Endometrium (tissue), 2 donors: ENCODE measurements at regions not wholly inside any gene's neighbourhood (a gene's known extent, or its start where the extent isn't known, plus 50 kb on each side); places are given as distances from the start of the nearest gene placed in this dataset.

ENCODE experiments used
- FAIRE-seq: peaks from 2 replicates; lab custom pipeline; 2012; peaks lifted over from hg19 to GRCh38; lab: Jason Lieb, UNC
- donor health status: control.
- donor health status: control.

DNA sequence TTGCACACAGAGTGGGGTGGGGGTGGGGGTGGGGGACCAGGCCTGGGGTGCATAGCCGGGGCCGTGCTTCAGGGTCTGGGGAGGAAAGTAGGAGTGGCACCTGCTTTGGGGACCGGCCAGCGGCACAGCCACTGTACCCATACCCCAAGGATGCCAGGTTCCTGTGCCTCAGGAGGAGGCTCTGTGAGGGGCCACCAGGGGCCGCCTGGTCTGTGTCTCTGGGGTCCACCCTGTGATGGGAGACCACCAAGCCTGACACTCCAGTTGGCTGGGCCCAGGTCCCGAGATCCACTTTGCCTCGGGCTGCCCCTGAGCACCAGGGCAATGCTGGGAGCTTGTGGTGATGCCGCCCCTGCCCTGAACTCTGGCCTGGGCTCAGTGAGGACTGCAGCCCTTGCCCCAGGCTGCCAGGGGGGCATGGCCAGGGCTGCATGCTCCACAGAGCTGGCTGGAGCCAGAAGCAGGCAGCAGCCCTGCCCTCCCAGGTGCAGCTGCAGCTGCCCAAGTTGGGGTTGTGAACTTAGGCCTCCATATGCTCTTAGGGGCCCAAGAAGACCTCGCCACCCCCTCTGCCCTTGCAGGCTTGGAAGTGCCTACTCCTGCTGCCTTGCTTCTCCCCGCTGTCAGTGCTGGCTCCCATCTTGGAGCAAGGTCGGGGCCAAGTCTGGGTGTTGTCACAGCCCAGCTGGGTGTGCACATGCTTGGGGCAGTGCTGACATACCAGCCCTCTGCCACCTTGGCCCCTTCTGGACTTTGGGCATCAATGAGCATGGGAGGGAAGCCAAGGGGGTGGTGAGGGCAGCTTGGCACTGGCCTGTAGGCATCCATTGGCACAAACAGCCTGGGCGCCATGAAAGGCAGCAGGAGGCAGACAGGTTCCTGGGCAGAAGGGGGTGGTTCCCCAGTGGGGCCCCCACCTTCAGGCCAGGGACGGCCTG is 123.3 kb upstream of the THY1 start:
- FAIRE-seq = no peak

DNA sequence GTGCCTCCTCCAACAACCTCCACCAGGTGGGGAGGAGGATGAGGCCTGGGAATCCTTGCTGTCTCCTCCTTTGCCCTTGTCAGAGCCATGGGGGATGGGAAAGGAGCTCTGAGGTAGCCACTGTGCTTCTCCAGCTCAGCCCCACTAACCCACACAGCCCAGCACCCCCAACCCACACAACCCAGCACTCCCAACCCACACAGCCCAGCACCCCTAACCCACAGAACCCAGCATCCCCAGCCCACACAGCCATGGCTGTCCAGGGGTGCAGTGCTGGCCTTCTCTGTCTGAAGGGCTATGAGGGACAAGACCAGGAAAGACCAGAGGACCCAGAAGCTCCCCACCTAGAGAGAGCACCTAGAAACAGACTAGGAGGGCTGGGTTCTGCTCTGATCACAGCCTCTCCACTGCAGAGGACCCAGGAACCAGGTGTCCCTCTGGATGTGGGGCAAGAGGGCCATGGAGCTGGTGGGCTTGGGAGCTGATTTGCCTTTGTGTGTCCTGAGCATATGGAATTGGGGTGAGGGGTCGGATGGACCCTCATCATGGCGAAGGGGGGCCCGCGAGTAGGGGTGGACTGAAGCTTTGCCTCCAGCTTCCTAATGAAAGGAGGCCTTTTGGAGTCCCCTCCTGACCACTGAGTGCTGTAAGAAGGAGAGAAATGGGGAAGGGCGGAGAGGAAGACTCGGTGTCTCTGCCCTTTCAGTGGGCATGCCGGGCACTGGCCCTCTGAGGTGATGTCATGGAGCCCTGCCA is 117.6 kb upstream of the THY1 start:
- no peak for FAIRE-seq

DNA sequence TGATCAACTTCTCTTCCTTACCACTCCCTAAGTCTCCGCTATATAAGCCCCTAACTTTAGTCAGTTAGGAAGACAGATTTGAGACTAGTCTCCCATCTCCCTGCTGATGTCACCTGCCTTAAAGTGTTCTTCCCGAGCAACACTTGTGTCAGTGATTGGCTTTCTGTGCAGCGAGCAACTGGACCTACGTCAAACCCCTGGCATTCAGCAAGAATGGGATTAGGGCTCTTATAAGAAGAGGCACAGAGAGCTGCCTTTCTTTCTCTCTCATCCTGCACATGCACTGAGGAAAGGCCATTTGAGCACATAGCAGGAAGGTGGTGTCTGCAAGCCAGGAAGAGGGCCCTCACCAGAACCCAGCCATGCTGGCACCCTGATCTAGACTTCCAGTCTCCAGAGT is 116.6 kb upstream of the THY1 start:
- FAIRE-seq = no peak

DNA sequence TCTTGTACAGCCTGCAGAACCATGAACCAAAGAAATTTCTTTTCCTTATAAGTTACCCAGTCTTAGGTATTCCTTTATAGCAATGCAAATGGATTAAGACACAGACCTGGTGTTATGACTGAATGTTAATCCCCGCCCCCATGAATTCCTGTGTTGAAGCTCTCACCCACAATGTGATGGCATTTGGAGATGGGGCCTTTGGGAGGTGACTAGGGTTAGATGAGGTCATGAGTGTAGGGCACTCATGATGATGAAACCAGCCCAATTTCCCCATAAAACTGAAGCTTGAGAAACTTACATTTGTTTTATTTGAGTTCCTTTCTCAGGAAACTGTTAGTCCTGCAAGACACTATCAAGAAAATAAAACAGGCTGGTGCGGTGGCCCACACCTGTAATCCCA is 115.8 kb upstream of the THY1 start:
- FAIRE-seq = no peak

GRCh38 chr11:119537306-119538253 is 114.6 kb upstream of the THY1 start:
- FAIRE-seq = no peak

DNA sequence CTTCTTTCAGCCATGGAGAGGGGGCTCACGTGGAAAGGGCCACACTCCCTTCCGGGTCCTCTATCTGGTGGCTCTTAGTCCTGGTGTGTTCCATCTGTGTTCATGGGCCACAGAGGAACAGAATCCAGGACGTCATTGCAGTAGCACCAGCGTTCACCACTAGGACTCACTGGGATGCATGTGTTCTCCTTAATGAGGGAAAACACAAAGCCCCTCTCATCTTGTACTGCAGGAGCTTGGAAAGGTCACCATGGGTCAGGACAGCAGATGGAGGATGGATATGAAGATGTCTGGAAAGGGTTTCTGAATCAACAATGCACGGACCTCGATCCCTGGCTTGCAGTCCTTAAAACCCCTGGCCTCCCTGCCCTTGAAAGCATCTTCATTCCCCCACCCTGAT is 113.8 kb upstream of the THY1 start:
- FAIRE-seq = no peak

DNA sequence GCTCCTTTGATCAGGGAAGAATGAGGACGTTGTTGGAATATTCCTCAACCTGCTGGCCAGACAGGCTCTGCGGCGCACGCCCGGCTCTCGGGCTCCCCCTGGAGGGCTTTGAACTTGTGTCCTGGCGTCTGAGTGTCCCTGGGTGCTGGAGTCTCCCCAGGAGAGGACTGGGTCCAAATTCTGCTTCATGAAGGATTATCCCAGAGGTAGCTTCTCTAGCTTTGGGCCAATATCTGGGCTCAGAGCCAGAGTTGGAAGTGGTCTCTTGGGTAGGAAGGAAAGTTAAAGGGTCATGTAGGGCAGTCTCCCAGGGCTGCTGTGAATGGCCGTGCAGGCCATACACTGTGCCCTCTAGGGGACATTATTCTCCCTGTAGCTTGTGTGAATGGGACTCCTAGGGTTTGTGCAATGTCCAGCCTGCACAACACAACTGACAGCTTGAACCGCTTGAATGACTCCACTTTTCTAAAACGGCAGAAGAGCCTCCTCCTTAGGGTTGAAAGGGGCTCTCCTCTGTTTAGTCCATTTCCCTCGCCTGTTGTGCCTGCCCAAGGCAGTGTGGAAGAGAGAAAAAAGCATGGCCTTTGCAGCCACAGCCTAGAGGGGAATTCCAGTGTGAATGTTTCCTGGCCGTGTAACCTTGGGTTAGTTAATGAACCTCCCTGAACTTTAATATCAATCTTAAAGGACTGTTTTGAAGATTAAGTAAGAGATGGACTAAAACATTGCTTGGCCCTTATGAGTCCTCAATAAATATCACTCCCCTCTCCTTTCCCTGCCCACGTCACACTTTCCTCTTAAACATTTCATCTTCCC is 111.2 kb upstream of the THY1 start:
- FAIRE-seq = no peak

GRCh38 chr11:119533462-119533861 is 110.5 kb upstream of the THY1 start:
- no peak for FAIRE-seq

GRCh38 chr11:119532551-119532950 is 109.6 kb upstream of the THY1 start:
- FAIRE-seq = no peak

DNA sequence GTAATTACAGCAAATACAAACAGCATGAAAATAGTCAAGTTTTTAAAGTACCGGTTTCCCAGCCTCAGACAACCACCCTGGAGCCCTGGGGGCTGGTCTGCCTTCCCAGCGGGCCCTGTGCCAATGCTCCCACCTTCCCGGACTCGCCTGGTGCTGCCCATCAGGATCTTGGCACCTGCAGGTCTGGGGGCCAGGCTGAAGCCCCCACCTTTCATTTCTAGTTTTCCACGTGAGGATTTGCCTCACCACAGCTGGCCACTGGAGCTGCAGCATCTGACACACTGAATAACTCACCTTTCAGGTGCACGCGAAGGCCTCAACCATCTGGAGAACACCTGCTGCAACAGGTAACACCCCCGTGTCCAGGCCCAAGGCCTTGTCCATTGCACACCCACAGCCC is 108.7 kb upstream of the THY1 start:
- no peak for FAIRE-seq

DNA sequence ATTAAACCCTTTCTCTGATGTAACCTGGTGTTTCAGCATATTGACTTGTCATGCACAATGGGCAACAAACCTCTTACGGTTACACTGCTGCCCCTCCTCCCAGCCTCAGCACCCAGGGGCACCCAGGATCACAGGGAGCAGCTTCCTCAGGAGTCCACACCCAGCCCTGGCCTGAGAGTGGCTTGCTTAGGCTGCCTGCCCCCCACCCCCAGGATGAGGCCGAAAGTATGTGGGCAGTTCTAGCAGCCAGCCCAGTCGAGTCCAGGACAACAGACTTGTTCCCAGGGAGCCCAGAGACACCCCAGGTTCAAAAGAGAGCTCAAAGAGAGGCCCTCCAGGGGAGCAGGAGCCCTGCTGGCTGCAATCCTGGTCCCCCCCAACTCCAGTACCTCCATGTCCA is 108.1 kb upstream of the THY1 start:
- no peak for FAIRE-seq

- no peak for FAIRE-seq
These were observed 107.5 kb upstream of the THY1 start for GRCh38 chr11:119530509-119530908.

DNA sequence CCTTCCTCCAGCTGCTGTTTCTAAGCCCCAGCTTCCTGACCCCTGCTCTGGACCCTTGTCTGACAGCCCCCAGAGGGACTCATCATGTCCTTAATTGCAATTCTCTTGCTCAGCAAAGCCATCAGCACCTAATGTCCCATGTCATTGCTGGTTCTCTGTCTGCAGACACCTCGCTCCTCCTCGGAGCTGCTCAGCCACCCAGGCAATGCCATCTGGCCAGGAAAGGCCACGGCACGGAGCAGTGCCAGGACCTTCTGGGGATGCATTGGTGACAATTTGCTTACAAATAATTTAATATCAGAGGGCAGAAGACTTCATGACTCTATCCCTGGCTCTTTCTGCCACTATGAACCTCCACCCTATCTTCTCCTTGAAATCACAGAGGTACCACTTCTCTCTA is 107.0 kb upstream of the THY1 start:
- FAIRE-seq = no peak

- no peak for FAIRE-seq
These were observed 106.3 kb upstream of the THY1 start for GRCh38 chr11:119529063-119529845.

- no peak for FAIRE-seq
These were observed 102.9 kb upstream of the THY1 start for GRCh38 chr11:119525867-119526196.

DNA sequence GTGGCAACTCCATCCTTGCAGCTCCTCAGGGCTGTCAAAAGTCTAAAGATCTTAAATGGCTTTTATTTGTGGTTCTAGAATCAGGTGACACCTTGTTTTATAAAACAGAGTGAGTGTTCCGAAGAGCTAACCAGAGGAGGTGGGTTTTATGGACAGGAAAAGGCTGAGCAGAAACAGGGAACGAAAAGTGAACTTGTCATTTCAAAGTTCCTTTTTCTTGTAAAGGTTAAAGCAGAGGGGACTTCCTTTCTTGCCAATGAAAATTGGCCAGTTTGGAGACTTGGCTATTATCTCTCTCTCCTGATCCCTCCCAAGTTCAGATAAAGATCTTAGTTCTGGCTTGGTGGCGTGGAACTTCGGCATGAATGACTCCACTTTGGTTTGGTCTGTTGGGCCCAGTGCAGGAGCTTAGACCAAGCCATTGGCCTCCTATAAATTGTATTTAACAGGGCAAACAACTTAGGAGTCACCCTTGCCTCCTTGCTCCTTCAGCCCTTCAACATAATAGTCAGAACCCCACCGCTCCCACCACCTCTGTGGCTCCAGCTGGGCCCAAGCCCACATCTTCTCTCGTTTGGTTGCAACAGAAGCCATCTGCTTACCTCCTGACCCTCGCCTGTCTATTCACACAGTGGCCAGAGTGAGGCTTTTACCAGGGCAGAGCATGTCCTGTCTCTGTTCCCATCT is 102.4 kb upstream of the THY1 start:
- FAIRE-seq = no peak

DNA sequence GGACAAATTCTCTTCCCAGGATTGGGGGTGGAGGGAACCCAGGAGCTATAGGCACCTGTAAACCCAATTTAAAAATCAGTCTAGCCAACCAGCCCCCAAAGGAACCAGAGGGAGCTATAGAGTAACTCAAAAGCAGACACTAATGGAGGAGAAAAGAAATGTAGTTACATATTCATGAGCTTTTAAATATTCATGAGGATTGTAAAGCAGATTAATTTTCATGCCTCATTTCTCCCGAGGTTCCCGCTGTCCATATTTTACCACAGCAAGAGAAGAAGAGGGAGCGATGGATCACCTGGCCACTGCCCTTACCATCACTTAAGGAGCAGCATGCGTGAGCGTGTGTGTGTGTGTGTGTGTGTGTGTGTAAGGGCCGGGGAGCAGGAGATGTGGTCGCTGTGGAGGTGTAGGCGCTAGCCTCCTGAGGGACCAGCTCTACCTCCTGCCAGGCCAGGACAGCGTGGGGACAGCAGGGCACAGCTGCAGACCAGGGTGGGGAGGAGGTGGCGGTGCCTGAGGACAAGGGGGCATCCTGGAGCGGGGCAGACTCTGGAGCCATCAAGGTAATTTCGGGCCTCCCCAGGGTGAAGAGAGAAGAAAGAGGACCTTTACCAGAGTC is 100.7 kb upstream of the THY1 start:
- no peak for FAIRE-seq

DNA sequence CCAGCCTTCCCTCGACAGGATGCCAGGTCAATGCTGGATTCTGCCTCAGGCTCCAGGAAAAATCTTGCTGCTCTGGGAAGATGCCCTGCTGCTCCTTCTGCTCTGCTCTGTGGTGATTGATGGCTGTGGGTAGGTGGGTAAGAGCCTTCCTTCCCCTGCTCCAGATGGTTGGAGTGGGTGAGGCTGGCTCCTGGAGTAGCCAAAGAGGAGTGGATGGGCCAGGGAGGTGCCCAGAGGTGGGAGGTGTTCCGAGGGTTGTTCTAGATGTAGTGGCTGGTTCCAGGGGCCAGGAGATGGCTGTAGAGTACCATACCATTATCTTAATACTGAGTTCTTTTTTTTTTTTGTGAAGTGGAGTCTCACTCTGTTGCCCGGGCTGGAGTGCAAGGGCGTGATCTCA is 99.6 kb upstream of the THY1 start:
- no peak for FAIRE-seq

- no peak for FAIRE-seq
These were observed 98.6 kb upstream of the THY1 start for GRCh38 chr11:119521551-119521950.

GRCh38 chr11:119520966-119521365 is 98.0 kb upstream of the THY1 start:
- FAIRE-seq = no peak
